ENCODE measurements at regions not wholly inside any gene's neighbourhood (a gene's known extent, or its start where the extent isn't known, plus 50 kb on each side); places are given as distances from the start of the nearest gene placed in this dataset.

- 50 to 65% (median 58%) methylated on average over 3 of the region's 3 CpGs for WGBS, 4 donors
- H3K27ac ChIP-seq, result no peak overlapping the region
- H3K27me3 ChIP-seq, result no peaks in the 10 kb centered on the region
- no peak for ATAC-seq
- H3K9me3 ChIP-seq, result peaks cover 0 to 18% (median 4%) of the 10 kb centered on the region in 12 donors
- TF ChIP-seq POLR2A (IDR thresholded peaks at IDR 0.05), result no peak
- TF ChIP-seq, protein P1, sequence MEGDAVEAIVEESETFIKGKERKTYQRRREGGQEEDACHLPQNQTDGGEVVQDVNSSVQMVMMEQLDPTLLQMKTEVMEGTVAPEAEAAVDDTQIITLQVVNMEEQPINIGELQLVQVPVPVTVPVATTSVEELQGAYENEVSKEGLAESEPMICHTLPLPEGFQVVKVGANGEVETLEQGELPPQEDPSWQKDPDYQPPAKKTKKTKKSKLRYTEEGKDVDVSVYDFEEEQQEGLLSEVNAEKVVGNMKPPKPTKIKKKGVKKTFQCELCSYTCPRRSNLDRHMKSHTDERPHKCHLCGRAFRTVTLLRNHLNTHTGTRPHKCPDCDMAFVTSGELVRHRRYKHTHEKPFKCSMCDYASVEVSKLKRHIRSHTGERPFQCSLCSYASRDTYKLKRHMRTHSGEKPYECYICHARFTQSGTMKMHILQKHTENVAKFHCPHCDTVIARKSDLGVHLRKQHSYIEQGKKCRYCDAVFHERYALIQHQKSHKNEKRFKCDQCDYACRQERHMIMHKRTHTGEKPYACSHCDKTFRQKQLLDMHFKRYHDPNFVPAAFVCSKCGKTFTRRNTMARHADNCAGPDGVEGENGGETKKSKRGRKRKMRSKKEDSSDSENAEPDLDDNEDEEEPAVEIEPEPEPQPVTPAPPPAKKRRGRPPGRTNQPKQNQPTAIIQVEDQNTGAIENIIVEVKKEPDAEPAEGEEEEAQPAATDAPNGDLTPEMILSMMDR (IDR thresholded peaks at IDR 0.05), result no peak
- no peak overlapping the region for H3K4me3 ChIP-seq
- DNase-seq, result no peak
- H3K36me3 ChIP-seq, result no peaks in the 10 kb centered on the region
- intact Hi-C loops (cut with DNase I), result no loop called here
- no peaks in the 10 kb centered on the region for H3K4me1 ChIP-seq
Observed at GRCh38 chr5:105088102-105088501, 1525.5 kb upstream of the NUDT12 start.

- intact Hi-C loops (cut with DNase I), result no loop called here
- peaks cover 0 to 11% (median 0%) of the 10 kb centered on the region in 12 donors for H3K9me3 ChIP-seq
- H3K4me3 ChIP-seq, result no peak overlapping the region
- no peak overlapping the region for H3K27ac ChIP-seq
- DNase-seq (no peak), ATAC-seq (no peak)
- no peaks in the 10 kb centered on the region for H3K4me1 ChIP-seq
- 83 to 86% (median 84%) methylated on average over 1 of the region's 1 CpG for WGBS, 4 donors
- no peaks in the 10 kb centered on the region for H3K27me3 ChIP-seq
- TF ChIP-seq, protein P1 (IDR thresholded peaks at IDR 0.05), result no peak
- no peak for TF ChIP-seq POLR2A (IDR thresholded peaks at IDR 0.05)
- no peaks in the 10 kb centered on the region for H3K36me3 ChIP-seq
Observed at GRCh38 chr5:105057893-105058292, 1495.3 kb upstream of the NUDT12 start.

DNA sequence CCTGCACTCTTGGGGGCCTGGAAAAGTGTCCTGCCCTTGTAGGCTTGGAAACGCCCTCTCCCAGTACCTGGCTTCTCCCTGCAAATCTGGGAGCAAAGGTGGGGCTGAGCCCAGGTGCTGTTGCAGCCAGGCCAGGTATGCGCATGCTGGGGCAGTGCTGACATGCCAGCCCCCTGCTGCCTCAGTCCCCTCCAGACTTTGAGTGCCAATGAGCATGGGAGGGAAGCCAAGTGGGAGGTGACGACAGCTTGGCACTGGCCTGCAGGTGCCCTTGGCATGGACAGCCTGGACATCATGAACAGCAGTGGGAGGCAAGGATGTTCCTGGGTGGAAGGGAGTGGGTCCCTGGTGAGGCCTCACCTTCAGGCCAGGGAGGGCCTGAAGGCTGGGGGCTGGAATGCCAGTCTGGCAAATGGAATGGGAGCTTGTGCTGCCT, 1494.4 kb upstream of the NUDT12 start:
- Histone ChIP-seq H3K4me3 (no peak overlapping the region), H3K27me3 (no peaks in the 10 kb centered on the region), H3K9me3 (peaks cover 0 to 15% (median 0%) of the 10 kb centered on the region in 12 donors), H3K27ac (no peak overlapping the region), H3K36me3 (no peaks in the 10 kb centered on the region), H3K4me1 (no peaks in the 10 kb centered on the region)
- WGBS, 4 donors, result 75 to 85% (median 82%) methylated on average over 3 of the region's 3 CpGs
- DNase-seq, result peak in 1 of 5 donors; percentile 53
- ATAC-seq, result no peak
- intact Hi-C loops (cut with DNase I), result no loop called here
- TF ChIP-seq, protein P1 (IDR thresholded peaks at IDR 0.05), result no peak
- no peak for TF ChIP-seq POLR2A (IDR thresholded peaks at IDR 0.05)

- intact Hi-C loops (cut with DNase I), result no loop called here
- Histone ChIP-seq H3K4me3 (no peak overlapping the region), H3K9me3 (peaks cover 0 to 18% (median 2%) of the 10 kb centered on the region in 12 donors), H3K27ac (no peak overlapping the region), H3K36me3 (no peaks in the 10 kb centered on the region), H3K4me1 (no peaks in the 10 kb centered on the region), H3K27me3 (no peaks in the 10 kb centered on the region)
- TF ChIP-seq, protein P1 (IDR thresholded peaks at IDR 0.05), result no peak
- no peak for TF ChIP-seq POLR2A (IDR thresholded peaks at IDR 0.05)
- 39 to 67% (median 63%) methylated on average over 2 of the region's 2 CpGs for WGBS, 4 donors
- DNase-seq, result no peak
- no peak for ATAC-seq
Observed at GRCh38 chr5:105054406-105054805, 1491.8 kb upstream of the NUDT12 start.
